SK-N-SH treated with all-trans-retinoic acid at 6 μM for 48 hours (cell line): ENCODE measurements at regions not wholly inside any gene's neighbourhood (a gene's known extent, or its start where the extent isn't known, plus 50 kb on each side); places are given as distances from the start of the nearest gene placed in this dataset.

Experiments
- CREB5 ChIP-seq: fragments of 250-450 bp; sonication (Bioruptor Pico); IDR thresholded peaks from 2 replicates; pipeline ENCODE4 v1.5.1; 2020; ENCODE audit warnings: low read depth, mild to moderate bottlenecking, moderate library complexity
- ZFP3 ChIP-seq: fragments of 250-450 bp; sonication (Bioruptor Pico); IDR thresholded peaks from 2 replicates; pipeline ENCODE4 v1.5.0; 2020; ENCODE audit warnings: mild to moderate bottlenecking, moderate library complexity
- ZFP30 ChIP-seq: fragments of 450-650 bp; formaldehyde crosslinking; IDR thresholded peaks from 2 replicates; pipeline ENCODE4 v1.5.0; 2022; ENCODE audit warnings: mild to moderate bottlenecking, moderate library complexity
- ZNF70 ChIP-seq: fragments of 450-650 bp; formaldehyde crosslinking; IDR thresholded peaks from 2 replicates; pipeline ENCODE4 v1.5.0; 2020; ENCODE audit warnings: mild to moderate bottlenecking, moderate library complexity
- TF ChIP-seq, protein P1 (sequence below): fragments of 250-450 bp; sonication (Bioruptor Pico); IDR thresholded peaks from 2 replicates; pipeline ENCODE4 v1.8.0; 2021; ENCODE audit warnings: low read depth, mild to moderate bottlenecking, moderate library complexity, borderline replicate concordance

DNA sequence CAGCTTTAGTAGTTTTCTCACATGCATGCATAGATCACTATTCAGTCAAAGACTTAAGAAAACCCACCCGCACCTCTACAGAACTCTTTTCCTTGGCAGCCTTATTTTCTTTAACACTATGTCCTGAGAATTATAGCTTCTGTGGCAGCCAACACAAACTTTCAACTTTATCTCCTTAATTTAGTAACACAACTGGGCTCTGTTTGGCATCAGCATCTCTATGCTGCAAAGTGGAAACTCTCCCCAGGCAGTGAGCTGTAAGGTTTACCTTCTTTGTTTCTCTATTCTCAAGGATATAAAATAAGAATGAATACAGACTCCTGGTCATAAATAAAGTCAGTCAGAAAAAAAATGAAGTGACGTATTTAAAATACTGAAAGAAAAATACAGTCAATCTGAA is 115.2 kb upstream of the PPP1R9A start:
- TF ChIP-seq CREB5 (CRISPR knock-in tag) (no peak), ZFP3 (no peak), ZFP30 (CRISPR knock-in tag) (no peak), ZNF70 (CRISPR knock-in tag) (no peak)
- TF ChIP-seq, protein P1, sequence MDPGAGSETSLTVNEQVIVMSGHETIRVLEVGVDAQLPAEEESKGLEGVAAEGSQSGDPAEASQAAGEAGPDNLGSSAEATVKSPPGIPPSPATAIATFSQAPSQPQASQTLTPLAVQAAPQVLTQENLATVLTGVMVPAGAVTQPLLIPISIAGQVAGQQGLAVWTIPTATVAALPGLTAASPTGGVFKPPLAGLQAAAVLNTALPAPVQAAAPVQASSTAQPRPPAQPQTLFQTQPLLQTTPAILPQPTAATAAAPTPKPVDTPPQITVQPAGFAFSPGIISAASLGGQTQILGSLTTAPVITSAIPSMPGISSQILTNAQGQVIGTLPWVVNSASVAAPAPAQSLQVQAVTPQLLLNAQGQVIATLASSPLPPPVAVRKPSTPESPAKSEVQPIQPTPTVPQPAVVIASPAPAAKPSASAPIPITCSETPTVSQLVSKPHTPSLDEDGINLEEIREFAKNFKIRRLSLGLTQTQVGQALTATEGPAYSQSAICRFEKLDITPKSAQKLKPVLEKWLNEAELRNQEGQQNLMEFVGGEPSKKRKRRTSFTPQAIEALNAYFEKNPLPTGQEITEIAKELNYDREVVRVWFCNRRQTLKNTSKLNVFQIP (CRISPR knock-in tag): no peak
